ENCODE measurements at regions not wholly inside any gene's neighbourhood (a gene's known extent, or its start where the extent isn't known, plus 50 kb on each side); places are given as distances from the start of the nearest gene placed in this dataset.

DNA sequence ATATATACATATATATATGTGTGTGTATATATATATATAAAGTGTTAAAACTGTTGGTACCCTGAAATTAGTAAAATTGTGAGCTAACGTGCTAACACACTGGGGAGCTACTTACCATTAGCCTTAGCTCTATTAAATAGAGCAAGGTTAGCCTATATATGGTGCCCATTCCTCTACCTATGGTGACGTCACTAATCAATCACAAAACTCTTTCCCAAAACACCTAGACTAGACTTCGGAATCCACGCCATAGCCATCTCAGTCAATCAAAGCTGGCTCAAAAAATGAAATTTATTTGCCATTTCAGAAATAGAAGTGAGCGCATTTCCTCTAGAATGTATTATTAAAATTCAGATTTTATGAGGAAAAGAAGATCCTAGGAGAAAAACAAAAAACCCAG is 229.0 kb upstream of the TENM3 start:
- DNase-seq (ENCODE audit: extremely low spot score), result no peak
- 91% methylated on average over 5 of the region's 5 CpGs for WGBS
- Histone ChIP-seq H3K4me3 (no peak overlapping the region), H3K27ac (replicated peaks in 1 of 4) (no peak overlapping the region), H3K36me3 (no peaks in the 10 kb centered on the region), H3K27me3 (no peaks in the 10 kb centered on the region), H3K4me1 (no peaks in the 10 kb centered on the region), H3K9me3 (no peaks in the 10 kb centered on the region)
- intact Hi-C loops (cut with DNase I), result no loop called here
- TF ChIP-seq POLR2A (IDR thresholded peaks at IDR 0.05; ENCODE audit: low read depth), result no peak
- TF ChIP-seq, protein P1, sequence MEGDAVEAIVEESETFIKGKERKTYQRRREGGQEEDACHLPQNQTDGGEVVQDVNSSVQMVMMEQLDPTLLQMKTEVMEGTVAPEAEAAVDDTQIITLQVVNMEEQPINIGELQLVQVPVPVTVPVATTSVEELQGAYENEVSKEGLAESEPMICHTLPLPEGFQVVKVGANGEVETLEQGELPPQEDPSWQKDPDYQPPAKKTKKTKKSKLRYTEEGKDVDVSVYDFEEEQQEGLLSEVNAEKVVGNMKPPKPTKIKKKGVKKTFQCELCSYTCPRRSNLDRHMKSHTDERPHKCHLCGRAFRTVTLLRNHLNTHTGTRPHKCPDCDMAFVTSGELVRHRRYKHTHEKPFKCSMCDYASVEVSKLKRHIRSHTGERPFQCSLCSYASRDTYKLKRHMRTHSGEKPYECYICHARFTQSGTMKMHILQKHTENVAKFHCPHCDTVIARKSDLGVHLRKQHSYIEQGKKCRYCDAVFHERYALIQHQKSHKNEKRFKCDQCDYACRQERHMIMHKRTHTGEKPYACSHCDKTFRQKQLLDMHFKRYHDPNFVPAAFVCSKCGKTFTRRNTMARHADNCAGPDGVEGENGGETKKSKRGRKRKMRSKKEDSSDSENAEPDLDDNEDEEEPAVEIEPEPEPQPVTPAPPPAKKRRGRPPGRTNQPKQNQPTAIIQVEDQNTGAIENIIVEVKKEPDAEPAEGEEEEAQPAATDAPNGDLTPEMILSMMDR (IDR thresholded peaks at IDR 0.05), result no peak
- TF ChIP-seq POLR2AphosphoS5 (IDR thresholded peaks at IDR 0.05), result no peak
- TF ChIP-seq EP300 (IDR thresholded peaks at IDR 0.05), result no peak

DNA sequence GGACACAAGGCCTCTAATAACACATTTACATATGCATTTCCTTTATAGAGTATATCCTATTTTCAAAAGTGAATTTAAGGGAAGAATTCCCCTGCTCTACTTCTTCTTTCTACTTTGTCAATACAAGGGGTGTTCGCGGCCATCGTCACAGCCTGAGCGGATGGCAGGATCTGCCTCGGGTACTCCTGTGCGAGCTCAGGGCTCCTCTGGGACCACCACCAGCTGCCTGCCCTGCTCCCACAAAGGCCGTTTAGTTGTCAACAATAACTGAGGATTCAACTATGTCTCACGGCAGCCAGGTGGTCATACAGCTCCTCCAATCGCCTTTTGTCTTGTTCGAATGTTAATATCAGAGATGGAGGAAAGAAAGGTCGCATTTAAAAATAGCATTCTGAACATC is 228.2 kb upstream of the TENM3 start:
- Histone ChIP-seq H3K9me3 (no peaks in the 10 kb centered on the region), H3K36me3 (no peaks in the 10 kb centered on the region), H3K27ac (replicated peaks in 1 of 4) (no peak overlapping the region), H3K4me3 (no peak overlapping the region), H3K27me3 (no peaks in the 10 kb centered on the region), H3K4me1 (no peaks in the 10 kb centered on the region)
- intact Hi-C loops (cut with DNase I), result no loop called here
- DNase-seq (ENCODE audit: extremely low spot score), result no peak
- TF ChIP-seq POLR2A (IDR thresholded peaks at IDR 0.05; ENCODE audit: low read depth), result no peak
- no peak for TF ChIP-seq EP300 (IDR thresholded peaks at IDR 0.05)
- TF ChIP-seq, protein P1 (IDR thresholded peaks at IDR 0.05), result no peak
- 91% methylated on average over 11 of the region's 11 CpGs for WGBS

- no peak for DNase-seq (ENCODE audit: extremely low spot score)
- no peaks in the 10 kb centered on the region for H3K4me1 ChIP-seq
- H3K36me3 ChIP-seq, result no peaks in the 10 kb centered on the region
- intact Hi-C loops (cut with DNase I), result no loop called here
- no peaks in the 10 kb centered on the region for H3K27me3 ChIP-seq
- WGBS, result 81% methylated on average over 6 of the region's 6 CpGs
- TF ChIP-seq, protein P1 (IDR thresholded peaks at IDR 0.05), result no peak
- TF ChIP-seq POLR2AphosphoS5 (IDR thresholded peaks at IDR 0.05) (no peak), EP300 (IDR thresholded peaks at IDR 0.05) (no peak), POLR2A (IDR thresholded peaks at IDR 0.05; ENCODE audit: low read depth) (no peak)
- no peak overlapping the region for H3K4me3 ChIP-seq
- no peak overlapping the region for H3K27ac ChIP-seq (replicated peaks in 1 of 4)
- H3K9me3 ChIP-seq, result no peaks in the 10 kb centered on the region
Measured at GRCh38 chr4:182015893-182016292, 227.3 kb upstream of the TENM3 start.

GRCh38 chr4:182017038-182017437 is 226.2 kb upstream of the TENM3 start:
- WGBS, result 92% methylated on average over 5 of the region's 5 CpGs
- DNase-seq (ENCODE audit: extremely low spot score), result no peak
- Histone ChIP-seq H3K4me1 (no peaks in the 10 kb centered on the region), H3K27ac (replicated peaks in 1 of 4) (no peak overlapping the region), H3K36me3 (no peaks in the 10 kb centered on the region), H3K27me3 (no peaks in the 10 kb centered on the region), H3K4me3 (no peak overlapping the region), H3K9me3 (no peaks in the 10 kb centered on the region)
- intact Hi-C loops (cut with DNase I), result no loop called here
- no peak for TF ChIP-seq POLR2AphosphoS5 (IDR thresholded peaks at IDR 0.05)
- no peak for TF ChIP-seq POLR2A (IDR thresholded peaks at IDR 0.05; ENCODE audit: low read depth)
- TF ChIP-seq, protein P1 (IDR thresholded peaks at IDR 0.05), result no peak
- no peak for TF ChIP-seq EP300 (IDR thresholded peaks at IDR 0.05)

- Histone ChIP-seq H3K9me3 (no peaks in the 10 kb centered on the region), H3K36me3 (no peaks in the 10 kb centered on the region), H3K27me3 (no peaks in the 10 kb centered on the region), H3K4me1 (no peaks in the 10 kb centered on the region), H3K27ac (replicated peaks in 1 of 4) (no peak overlapping the region), H3K4me3 (no peak overlapping the region)
- 79% methylated on average over 2 of the region's 2 CpGs for WGBS
- no peak for TF ChIP-seq POLR2A (IDR thresholded peaks at IDR 0.05; ENCODE audit: low read depth)
- no peak for TF ChIP-seq EP300 (IDR thresholded peaks at IDR 0.05)
- TF ChIP-seq POLR2AphosphoS5 (IDR thresholded peaks at IDR 0.05), result no peak
- TF ChIP-seq, protein P1 (IDR thresholded peaks at IDR 0.05), result no peak
- intact Hi-C loops (cut with DNase I), result no loop called here
- no peak for DNase-seq (ENCODE audit: extremely low spot score)
Measured at GRCh38 chr4:182018691-182019090, 224.5 kb upstream of the TENM3 start.

Data from esophagus muscularis mucosa (tissue), 4 donors.